Prostate gland (tissue), 2 donors: ENCODE measurements at regions not wholly inside any gene's neighbourhood (a gene's known extent, or its start where the extent isn't known, plus 50 kb on each side); places are given as distances from the start of the nearest gene placed in this dataset.

Experiments
- DNase-seq: peaks from one replicate; pipeline ENCODE4 v3.0.0-alpha.2; 2019; ENCODE audit warnings: low spot score
- H3K27ac ChIP-seq, 2 donors: fragments of 200-600 bp; sonication (generic); 2 replicates each; pipeline ENCODE4 v1.5.1; 2017 to 2019
- H3K27me3 ChIP-seq: fragments of 200-600 bp; sonication (generic); replicated peaks from 2 replicates; pipeline ENCODE4 v1.5.1; 2019; ENCODE audit not compliant: insufficient read depth
- H3K36me3 ChIP-seq, 2 donors: fragments of 200-600 bp; sonication (generic); 1 replicate in 1 of 2; 2 replicates in 1 of 2; pipeline versions ENCODE4 v1.5.1 to v1.8.1; 2017 to 2019
- H3K4me1 ChIP-seq: fragments of 200-600 bp; sonication (generic); replicated peaks from 2 replicates; pipeline ENCODE4 v1.5.1; 2019
- H3K4me3 ChIP-seq, 2 donors: fragments of 200-600 bp; sonication (generic); 2 replicates each; pipeline ENCODE4 v1.5.1; 2017 to 2019
- H3K9me3 ChIP-seq: fragments of 200-600 bp; sonication (generic); 2 replicates; pipeline ENCODE4 v1.5.1; 2017
- CTCF ChIP-seq, 4 experiments: fragments of 200-600 bp in 2 of 4; fragments of 450-650 bp in 2 of 4; sonication (generic) in 2 of 4; IDR thresholded peaks; 1 replicate in 3 of 4; 2 replicates in 1 of 4; pipeline ENCODE4 v1.5.1; 2016 to 2019; ENCODE audit warnings: antibody characterized with exemption in 4 of 4, mild to moderate bottlenecking in 2 of 4, moderate library complexity in 2 of 4
- POLR2A ChIP-seq: fragments of 450-650 bp; IDR thresholded peaks from one replicate; pipeline ENCODE4 v1.6.1; 2016; ENCODE audit warnings: antibody characterized with exemption, mild to moderate bottlenecking
- POLR2AphosphoS5 ChIP-seq: sonication (generic); formaldehyde crosslinking; IDR thresholded peaks from one replicate; pipeline ENCODE4 v1.6.1; 2017; ENCODE audit warnings: antibody characterized with exemption
- WGBS: methylation state at CpG from one replicate; pipeline ENCODE4 v1.1.5; 2018; 5-methylcytosine and 5-hydroxymethylcytosine counted together
- intact Hi-C: fragments of 100-400 bp; cut with DNase I; formaldehyde crosslinking; loops from one replicate; pipeline ENCODE4 v1.14.2; 2022

- peaks cover 3% of the 10 kb centered on the region for H3K27me3 ChIP-seq
- DNase-seq: no peak
- intact Hi-C loops: no loop called here
- H3K36me3 ChIP-seq: no peaks in the 10 kb centered on the region
- H3K4me3 ChIP-seq: no peak overlapping the region
- 55% methylated on average over 3 of the region's 3 CpGs for WGBS
- no peaks in the 10 kb centered on the region for H3K4me1 ChIP-seq
- TF ChIP-seq POLR2A (no peak), CTCF (IDR thresholded peaks at IDR 0.05) (no peak), POLR2AphosphoS5 (no peak)
- H3K27ac ChIP-seq: no peak overlapping the region
- H3K9me3 ChIP-seq: no peaks in the 10 kb centered on the region
Measured at GRCh38 chr20:57037689-57038088, 228.8 kb downstream of the BMP7 start.

- TF ChIP-seq POLR2AphosphoS5 (no peak), POLR2A (no peak), CTCF (IDR thresholded peaks at IDR 0.05) (no peak)
- 44% methylated on average over 4 of the region's 4 CpGs for WGBS
Measured at GRCh38 chr20:57038608-57039440, 227.6 kb downstream of the BMP7 start.

GRCh38 chr20:57040466-57040865 is 226.0 kb downstream of the BMP7 start:
- intact Hi-C loops: no loop called here
- Histone ChIP-seq H3K27ac (peak overlapping the region in 1 of 2 donors; percentile 24), H3K4me1 (no peaks in the 10 kb centered on the region), H3K4me3 (no peak overlapping the region), H3K36me3 (no peaks in the 10 kb centered on the region), H3K9me3 (no peaks in the 10 kb centered on the region), H3K27me3 (peaks cover 3% of the 10 kb centered on the region)
- DNase-seq: no peak
- WGBS: 11% methylated on average over 3 of the region's 3 CpGs
- TF ChIP-seq POLR2AphosphoS5: no peak
- TF ChIP-seq POLR2A: no peak
- no peak for TF ChIP-seq CTCF (IDR thresholded peaks at IDR 0.05)

More at GRCh38 chr20:57038608-57039440, 227.6 kb downstream of the BMP7 start:
- H3K4me3 ChIP-seq: no peak overlapping the region
- H3K27me3 ChIP-seq: peaks cover 3% of the 10 kb centered on the region
- DNase-seq: no peak
- intact Hi-C loops: no loop called here
- H3K27ac ChIP-seq: no peak overlapping the region
- no peaks in the 10 kb centered on the region for H3K9me3 ChIP-seq
- H3K36me3 ChIP-seq: no peaks in the 10 kb centered on the region
- H3K4me1 ChIP-seq: no peaks in the 10 kb centered on the region

GRCh38 chr20:57040924-57041323 is 225.5 kb downstream of the BMP7 start:
- Histone ChIP-seq H3K27me3 (peaks cover 3% of the 10 kb centered on the region), H3K36me3 (no peaks in the 10 kb centered on the region), H3K27ac (peak overlapping the region in 1 of 2 donors; percentile 24), H3K4me1 (no peaks in the 10 kb centered on the region), H3K4me3 (no peak overlapping the region), H3K9me3 (no peaks in the 10 kb centered on the region)
- peak; percentile 39 for DNase-seq
- TF ChIP-seq CTCF (IDR thresholded peaks at IDR 0.05): no peak
- TF ChIP-seq POLR2AphosphoS5: peak; percentile 64
- WGBS: 17% methylated on average over 8 of the region's 8 CpGs
- intact Hi-C loops: no loop called here

GRCh38 chr20:57043091-57043490 is 223.3 kb downstream of the BMP7 start:
- intact Hi-C loops: no loop called here
- Histone ChIP-seq H3K9me3 (no peaks in the 10 kb centered on the region), H3K27me3 (peaks cover 3% of the 10 kb centered on the region), H3K4me1 (no peaks in the 10 kb centered on the region), H3K4me3 (no peak overlapping the region), H3K27ac (no peak overlapping the region), H3K36me3 (no peaks in the 10 kb centered on the region)
- 21% methylated on average over 5 of the region's 5 CpGs for WGBS
- peak; percentile 48 for DNase-seq
- TF ChIP-seq POLR2AphosphoS5: peak; percentile 39
- TF ChIP-seq CTCF (IDR thresholded peaks at IDR 0.05): no peak
- no peak for TF ChIP-seq POLR2A
